ENCODE measurements at regions not wholly inside any gene's neighbourhood (a gene's known extent, or its start where the extent isn't known, plus 50 kb on each side); places are given as distances from the start of the nearest gene placed in this dataset.

DNA sequence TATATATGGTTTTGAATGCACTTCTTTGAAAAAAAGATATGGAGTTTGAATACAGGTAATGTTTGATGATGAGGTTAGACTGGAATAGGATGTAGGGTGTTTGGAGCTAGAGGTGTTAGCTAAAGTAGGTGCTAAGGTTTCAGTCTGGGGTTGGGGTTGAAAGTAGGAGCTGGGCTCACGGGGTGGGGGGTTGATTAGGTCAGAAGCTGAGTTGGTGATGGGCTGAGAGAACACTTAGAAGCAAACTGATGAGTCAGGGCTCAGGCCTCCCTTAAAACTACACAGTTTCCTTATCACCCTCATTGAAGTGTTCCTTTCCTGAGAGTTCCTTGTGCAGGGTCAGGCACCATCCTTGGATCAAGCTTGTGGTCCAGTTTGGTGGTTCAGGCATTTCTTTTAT lies 308.8 kb upstream of the ADAMTS16 start:
- no peak for ATAC-seq
- DNase-seq: no peak
- intact Hi-C loops (cut with micrococcal nuclease): no loop called here

DNA sequence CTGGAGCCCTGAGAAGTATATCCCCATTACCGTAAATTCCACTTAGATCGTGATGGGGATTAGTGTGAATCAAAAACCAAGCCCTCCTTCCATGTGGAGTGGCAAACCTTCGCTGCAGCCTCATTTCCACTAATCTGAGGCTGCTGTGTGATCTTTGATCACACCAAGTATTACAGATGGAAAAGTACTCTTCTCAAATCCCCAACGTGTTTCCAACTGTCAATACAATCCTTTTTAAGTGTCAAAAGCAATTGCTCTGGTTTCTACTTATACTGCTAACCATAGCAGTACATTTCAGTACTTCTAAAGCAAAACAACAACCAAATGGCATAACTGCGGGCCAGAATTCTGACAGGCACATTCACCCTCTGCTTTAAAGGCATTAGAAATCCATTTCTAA lies 307.7 kb upstream of the ADAMTS16 start:
- intact Hi-C loops (cut with micrococcal nuclease): no loop called here

DNA sequence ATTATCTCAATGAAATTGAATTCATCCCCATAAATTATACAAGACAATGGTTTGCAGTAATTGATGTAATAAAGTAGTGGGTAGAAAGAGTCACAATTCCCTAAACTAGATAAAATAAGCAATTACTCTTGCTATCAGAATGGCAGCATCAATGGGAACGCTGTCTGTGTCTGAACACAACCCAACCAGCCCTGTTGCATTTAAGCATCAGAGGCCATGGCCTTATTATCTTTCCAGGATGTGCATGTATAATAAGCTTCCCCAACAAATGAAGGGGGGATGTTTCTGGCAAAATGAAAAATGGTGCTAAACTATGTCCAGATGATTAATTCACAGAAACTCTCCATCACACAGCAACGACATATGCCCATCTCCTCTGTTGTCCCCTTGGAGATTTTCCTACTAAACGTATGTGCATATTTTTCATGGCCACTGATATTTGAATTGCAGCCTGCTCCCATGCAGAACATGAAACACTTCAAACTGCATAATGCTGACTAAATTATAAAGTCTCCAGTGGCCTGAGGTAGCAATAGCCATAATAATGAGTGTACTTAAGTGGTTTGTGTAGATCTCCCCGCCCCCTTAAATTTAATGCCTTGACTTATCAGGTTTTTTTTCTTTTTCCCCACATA lies 306.9 kb upstream of the ADAMTS16 start:
- intact Hi-C loops (cut with micrococcal nuclease): no loop called here
- DNase-seq: no peak
- no peak for ATAC-seq

More for the DNA sequence above, 307.7 kb upstream of the ADAMTS16 start:
- ATAC-seq (no peak), DNase-seq (no peak)

DNA sequence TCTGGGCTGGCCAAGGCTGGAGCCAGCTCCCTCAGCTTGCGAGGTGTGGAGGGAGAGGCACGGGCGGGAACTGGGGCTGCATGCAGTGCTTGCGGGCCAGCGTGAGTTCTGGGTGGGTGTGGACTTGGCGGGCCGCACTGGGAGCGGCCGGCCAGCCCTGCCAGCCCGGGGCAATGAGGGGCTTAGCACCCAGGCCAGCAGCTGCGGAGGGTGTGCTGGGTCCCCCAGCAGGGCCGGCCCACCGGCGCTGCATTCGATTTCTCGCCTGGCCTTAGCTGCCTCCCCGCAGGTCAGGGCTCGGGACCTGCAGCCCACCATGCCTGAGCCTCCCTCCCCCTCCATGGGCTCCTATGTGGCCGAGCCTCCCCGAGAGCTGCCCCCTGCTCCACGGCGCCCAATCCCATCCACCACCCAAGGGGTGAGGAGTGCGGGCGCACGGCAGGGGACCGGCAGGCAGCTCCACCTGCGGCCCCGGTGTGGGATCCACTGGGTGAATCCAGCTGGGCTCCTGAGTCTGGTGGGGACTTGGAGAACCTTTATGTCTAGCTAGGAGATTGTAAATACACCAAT lies 302.6 kb upstream of the ADAMTS16 start:
- ATAC-seq (no peak), DNase-seq (no peak)
- intact Hi-C loops (cut with micrococcal nuclease): no loop called here

DNA sequence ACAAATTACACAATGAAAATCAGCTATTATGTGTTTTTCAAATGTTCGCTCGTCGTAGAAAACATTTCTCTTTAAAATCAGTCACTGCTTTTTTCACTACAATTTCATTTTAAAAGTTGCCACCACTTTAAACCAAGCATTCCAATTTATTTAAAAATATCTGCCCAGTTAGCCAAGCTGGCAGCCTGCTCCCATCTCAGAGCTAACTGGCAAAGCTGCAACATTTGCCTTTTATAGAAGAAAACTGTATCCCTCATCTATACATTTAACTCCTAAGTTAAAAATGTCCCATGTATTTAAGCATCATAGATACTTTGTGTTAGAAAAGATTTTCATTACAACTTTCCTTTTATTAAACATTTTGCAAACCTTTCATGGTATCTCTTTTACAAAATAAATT lies 294.9 kb upstream of the ADAMTS16 start:
- DNase-seq (no peak), ATAC-seq (no peak)
- intact Hi-C loops (cut with micrococcal nuclease): no loop called here

DNA sequence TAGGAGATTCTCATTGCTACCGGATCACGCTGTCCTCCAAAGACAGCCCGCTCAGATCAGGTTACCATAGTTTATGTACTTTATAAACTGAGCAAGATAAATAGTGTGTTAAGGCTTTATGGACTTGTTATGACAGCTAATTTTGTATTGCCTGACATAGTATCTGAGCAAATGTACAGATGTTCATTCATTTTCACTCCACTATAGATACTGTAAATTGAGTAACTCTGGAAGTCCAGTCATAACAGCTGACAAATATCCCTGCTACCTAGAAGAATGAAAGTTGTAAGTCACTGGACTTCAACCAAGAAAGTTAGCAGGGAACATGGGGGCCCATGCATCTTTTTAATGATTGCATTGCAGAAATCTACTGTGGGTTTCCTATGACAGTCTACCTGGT lies 292.4 kb upstream of the ADAMTS16 start:
- intact Hi-C loops (cut with micrococcal nuclease): no loop called here
- DNase-seq (no peak), ATAC-seq (no peak)

DNA sequence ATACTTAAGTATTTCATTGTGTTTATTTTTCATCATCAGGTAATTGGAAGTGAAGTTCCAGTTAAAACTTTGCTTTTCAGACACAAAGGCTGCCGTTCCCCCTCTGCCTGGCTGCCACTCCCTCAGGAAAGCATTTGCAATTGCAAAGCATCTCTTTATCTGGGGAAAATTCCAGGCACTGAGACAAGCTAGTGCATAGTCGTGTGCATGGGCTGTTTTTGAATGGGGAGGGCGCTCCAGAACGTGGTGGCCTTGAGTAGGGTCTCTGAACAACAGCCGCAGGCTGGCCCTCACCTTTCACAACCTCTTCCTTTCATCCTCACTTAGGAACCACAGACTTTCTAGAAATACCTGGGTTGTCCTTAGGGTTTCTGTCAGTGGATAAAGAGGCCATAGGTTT lies 285.1 kb upstream of the ADAMTS16 start:
- intact Hi-C loops (cut with micrococcal nuclease): no loop called here
- no peak for ATAC-seq
- no peak for DNase-seq

DNA sequence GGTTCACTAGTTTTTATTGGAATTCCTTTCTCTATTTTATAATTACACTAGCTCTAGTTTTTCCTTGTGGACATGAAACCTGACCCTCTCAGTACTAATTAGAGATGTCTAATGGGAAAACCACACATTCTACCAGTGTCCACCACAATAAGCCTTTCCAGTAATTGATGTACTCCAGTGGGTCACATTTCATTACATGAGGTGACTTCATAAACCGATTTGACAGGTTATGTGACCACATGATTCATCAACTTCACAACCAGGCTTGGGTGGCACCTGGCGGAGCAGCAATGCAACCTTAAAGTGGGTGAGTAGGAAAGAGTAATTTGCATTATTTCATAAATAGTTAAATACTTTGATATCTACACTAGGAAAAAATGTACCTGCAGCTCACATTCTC lies 284.2 kb upstream of the ADAMTS16 start:
- intact Hi-C loops (cut with micrococcal nuclease): no loop called here
- no peak for DNase-seq
- no peak for ATAC-seq

DNA sequence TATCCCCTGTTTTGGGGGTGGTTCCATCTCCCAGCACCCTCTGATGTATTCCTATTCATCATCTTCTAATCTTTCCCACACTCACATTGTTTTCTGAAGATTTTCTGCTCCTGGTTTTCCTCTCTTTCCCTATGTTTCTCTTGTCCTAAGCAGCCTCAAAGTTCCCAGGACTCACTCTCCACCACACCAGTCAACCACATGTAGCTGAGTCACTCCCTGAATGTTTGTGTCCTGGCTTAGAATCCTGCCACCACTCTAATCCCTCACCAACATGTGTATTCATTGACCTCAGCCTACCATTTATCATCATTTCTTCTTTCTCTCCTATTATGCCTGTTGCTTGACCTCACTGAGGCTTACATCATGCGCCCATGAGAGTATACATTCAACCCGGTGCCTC lies 282.4 kb upstream of the ADAMTS16 start:
- ATAC-seq: no peak
- intact Hi-C loops (cut with micrococcal nuclease): no loop called here
- DNase-seq: no peak

DNA sequence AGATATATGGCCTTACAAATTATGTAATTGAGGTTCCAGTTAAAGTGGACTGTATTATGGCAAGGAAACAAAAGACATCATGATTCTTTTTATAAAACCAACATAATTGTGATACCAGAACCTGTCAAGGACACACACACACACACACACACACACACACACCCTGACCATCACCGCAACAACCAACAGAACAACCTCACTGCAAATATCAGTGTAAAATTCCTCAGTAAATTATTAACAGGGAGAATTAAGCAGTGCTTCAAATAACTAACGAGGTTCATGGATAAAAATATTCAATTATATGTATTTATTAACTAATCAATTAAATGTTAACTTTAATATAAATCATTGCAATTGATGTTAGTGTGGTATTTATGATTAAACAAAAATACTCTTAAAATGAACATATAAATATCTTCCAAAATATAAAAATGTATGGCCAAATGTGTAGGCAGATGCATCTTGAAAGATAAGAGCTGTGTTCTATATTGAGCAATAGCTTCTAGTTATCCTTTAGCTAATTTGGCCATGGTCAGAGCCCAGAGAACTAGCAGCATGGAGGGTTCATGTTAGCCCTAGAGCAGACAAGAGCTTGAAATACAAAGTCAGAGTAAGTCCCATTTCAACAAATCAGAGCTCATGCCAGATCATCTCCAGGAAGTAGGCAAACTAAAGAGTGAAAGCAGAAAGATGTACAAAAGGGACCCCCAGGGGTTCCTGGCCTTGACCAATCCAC lies 280.5 kb upstream of the ADAMTS16 start:
- DNase-seq (no peak), ATAC-seq (no peak)
- intact Hi-C loops (cut with micrococcal nuclease): no loop called here

DNA sequence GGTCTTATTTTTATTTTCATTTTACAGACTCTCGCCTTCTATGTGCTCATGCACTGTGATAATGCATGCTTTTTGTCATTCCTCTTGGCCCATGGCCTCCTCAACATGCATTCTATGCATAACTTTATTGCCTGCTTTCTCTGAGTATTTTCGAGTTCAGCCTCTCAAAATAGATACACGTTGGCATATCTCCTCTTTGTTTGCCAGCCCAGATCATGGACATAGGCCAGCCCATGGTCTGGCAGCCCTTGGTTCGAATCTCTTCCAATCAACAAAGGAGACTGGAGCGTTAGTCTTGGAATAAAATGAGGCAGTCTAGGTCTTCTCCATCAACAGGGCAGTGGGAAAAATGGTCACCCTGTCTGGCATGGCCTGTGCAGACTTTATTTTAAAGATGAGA lies 279.5 kb upstream of the ADAMTS16 start:
- DNase-seq: no peak
- no peak for ATAC-seq
- intact Hi-C loops (cut with micrococcal nuclease): no loop called here

DNA sequence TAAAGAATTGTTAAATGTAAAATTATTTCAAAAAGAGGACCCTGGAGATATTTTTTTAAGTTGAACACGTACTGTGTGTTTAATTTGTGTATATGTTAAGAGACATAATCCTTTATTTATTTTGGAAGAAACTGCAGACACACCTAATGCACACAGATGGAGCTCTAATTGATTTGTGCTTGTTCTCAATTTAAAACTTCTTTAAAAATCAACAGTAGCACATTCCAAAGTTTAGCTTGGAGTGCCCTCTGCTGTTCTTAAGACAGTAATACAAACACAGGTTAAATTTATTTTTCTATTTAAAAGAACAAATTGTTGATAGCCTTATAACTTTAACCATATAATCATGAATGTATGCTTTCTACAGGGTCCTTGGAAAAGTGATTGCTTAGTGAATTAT lies 277.6 kb upstream of the ADAMTS16 start:
- ATAC-seq: no peak
- intact Hi-C loops (cut with micrococcal nuclease): no loop called here
- no peak for DNase-seq

DNA sequence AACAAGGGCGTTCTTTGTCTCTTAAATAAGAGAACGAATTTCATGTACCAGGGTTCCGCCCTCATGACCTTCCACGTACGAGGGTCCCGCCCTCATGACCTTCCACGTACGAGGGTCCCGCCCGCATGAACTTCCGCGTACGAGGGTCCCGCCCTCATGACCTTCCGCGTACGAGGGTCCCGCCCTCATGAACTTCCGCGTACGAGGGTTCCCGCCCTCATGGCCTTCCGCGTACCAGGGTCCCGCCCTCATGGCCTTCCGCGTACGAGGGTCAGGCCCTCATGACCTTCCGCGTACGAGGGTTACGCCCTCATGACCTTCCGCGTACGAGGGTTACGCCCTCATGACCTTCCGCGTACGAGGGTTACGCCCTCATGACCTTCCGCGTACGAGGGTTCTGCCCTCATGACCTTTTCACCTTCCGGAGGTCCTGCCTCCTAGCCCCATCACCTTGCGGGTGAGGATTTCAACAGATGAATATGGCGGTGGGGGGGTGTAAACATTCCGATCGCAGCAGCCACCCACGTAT lies 273.9 kb upstream of the ADAMTS16 start:
- intact Hi-C loops (cut with micrococcal nuclease): no loop called here
- no peak for ATAC-seq
- DNase-seq: no peak

DNA sequence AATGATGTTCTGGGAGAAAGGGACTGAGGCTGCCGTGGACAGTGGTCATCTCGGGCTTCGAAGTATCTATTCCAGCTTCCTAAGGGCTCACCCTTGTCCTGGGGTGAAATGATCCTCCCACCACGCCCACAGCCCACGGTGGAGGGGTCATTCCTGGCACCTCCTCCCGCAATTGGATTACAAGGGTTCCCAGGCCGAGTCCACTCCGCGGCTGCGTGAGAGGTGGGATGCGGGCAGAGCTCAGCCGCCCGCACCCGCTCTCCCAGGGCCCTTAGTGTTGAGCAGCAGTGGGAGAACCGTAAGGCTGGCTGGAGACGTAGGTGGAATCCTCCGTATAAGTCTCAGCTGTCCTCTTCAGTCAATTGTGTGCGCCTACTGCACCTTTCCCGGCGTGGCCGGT lies 273.3 kb upstream of the ADAMTS16 start:
- intact Hi-C loops (cut with micrococcal nuclease): no loop called here
- no peak for DNase-seq
- no peak for ATAC-seq

DNA sequence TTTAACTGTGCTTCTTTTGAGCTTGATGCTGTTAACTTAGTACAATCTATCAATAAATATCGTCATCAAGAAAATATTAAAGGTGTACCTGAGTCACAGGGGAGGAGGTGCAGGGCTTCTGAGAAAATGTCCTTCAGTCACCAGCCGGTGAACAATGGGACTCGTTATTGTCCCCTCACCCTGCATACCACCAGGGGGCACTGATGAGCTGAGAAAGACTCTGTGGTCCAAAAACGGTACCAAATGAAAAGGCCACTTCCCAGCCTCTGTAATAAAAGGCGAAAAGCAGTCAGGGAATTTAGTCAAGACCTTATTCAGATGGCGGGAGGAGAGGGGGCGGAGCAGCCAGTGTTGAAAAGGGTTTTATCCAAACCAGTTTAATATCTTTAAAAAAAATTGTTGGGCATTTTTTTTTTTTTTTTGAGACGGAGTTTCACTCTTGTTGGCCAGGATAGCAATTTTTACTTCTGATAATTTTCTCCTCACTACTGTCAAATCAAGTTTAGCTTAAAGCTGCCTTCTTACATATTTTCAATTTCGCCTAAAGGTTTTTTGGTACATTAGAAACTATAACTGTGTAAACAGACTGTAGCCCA lies 271.9 kb upstream of the ADAMTS16 start:
- peak; percentile 37 for ATAC-seq
- intact Hi-C loops (cut with micrococcal nuclease): no loop called here
- peak; percentile 47 for DNase-seq

DNA sequence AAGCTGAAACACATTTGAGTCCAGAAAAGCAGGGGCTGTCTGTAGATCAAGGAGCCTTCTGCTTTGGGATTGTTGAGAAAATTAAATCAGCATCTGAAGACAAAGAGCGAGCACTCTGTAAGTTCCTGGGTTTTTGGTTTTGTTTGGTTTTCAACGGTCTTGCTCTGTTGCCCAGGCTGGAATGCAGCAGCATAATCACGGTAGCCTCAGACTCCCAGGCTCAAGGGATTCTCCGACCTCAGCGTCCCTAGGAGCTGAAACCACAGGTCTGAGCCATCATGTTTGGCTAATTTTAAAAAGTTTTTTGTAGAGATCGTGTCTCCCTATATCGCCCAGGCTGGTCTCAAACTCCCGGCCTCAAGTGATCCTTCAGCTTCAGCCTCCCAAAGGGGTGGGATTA lies 266.5 kb upstream of the ADAMTS16 start:
- DNase-seq (no peak), ATAC-seq (no peak)
- intact Hi-C loops (cut with micrococcal nuclease): no loop called here

DNA sequence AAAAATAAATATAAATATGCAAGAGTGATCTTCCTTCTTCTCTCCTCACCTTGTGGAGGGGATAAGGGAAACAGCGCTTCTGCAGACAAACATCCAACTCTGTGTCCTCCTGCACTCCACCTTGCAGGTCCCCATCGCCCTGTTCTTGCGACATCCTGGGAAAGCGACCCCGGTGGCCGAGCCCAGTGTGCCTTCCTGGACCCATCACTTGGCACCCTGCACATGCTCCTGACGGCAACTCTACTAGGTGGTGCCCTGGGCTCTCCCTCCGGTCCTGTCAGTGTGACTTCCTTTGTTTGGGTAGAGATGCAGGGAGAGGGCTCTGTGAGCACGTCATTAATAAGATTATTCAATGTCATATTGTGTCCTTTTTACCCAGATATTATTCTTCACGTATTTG lies 266.0 kb upstream of the ADAMTS16 start:
- ATAC-seq: no peak
- intact Hi-C loops (cut with micrococcal nuclease): no loop called here
- no peak for DNase-seq

DNA sequence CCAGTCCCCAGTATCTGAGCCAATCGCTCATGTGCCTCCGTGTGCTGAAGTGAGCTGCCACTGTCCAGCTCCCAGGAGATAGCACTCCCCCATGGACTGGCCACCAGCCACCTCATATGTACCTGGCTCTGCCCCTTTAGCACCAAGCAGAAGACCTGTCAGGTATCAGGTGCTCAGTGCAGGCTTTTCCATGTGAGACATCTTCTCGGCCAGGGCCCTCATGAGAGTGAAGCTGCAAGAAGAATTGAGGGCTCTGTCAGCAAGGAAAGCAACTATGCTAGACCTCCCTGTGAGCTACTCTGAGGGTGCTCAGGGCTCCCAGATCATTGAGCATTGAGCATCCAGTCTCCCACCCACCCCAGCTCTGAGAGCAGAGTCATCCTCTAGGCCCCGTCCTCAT lies 264.2 kb upstream of the ADAMTS16 start:
- DNase-seq (no peak), ATAC-seq (no peak)
- intact Hi-C loops (cut with micrococcal nuclease): no loop called here

DNA sequence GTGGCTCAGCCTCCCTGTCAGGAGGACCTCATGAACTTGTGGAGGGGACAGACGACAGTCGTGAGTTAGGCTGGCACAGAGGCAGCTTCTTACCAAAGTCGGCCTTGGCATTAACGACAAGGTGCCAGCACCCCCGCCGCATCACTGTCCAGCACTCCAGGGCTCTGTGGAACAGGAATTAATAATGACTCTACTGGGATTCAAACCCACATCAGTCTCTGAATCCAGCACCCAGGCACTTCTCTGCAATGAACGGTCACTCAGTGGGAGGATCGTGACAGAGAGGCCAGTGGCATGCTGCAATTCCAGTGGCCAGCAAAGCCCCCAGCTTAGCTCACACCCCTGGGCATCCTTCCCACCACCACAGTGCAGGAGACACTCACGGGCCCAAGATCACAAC lies 263.3 kb upstream of the ADAMTS16 start:
- intact Hi-C loops (cut with micrococcal nuclease): no loop called here
- DNase-seq (no peak), ATAC-seq (no peak)

DNA sequence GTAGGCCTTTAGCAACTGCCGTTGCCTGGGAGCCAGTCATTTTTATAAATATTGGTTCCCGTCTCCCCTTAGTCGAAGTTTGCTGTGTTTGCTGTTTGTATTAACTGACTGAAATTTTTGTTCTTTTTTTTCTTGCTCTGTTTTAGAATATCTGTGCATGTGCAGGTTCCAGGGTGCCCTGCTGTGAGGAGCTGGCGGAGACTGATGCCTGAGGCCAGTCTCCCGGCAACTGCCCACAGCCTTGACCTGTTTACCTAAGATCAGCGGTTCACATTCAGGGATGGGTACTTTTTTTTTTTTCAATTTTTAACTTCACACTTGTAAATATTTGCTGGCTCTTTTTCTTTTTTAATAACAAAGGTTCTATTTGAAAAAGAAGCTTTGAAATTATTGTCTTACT lies 262.6 kb upstream of the ADAMTS16 start:
- ATAC-seq: no peak
- intact Hi-C loops (cut with micrococcal nuclease): no loop called here
- DNase-seq: no peak
